ENCODE measurements at regions not wholly inside any gene's neighbourhood (a gene's known extent, or its start where the extent isn't known, plus 50 kb on each side); places are given as distances from the start of the nearest gene placed in this dataset.

- TF ChIP-seq CTCF (IDR thresholded peaks at IDR 0.05), result no peak
- no peak for TF ChIP-seq POLR2A (IDR thresholded peaks at IDR 0.05)
These were observed 511.4 kb downstream of the BCL11A start for GRCh38 chr2:60042023-60042422.
